MCF 10A (cell line): ENCODE measurements at regions not wholly inside any gene's neighbourhood (a gene's known extent, or its start where the extent isn't known, plus 50 kb on each side); places are given as distances from the start of the nearest gene placed in this dataset.

ENCODE experiments used
- BruUV-seq: library from RNA; stranded (reverse); fragments of 400-500 nt; replicated peaks from 2 replicates; lab custom pipeline; 2021; lab: Mats Ljungman, UMichigan
- CTCF ChIA-PET: fragments of 300-600 bp; sonication (Branson Sonifier 250); formaldehyde crosslinking; extraction: SDS; loops from one replicate; lab custom pipeline; 2021; ENCODE audit warnings: antibody characterized with exemption, inconsistent platforms; lab: Yijun Ruan, JAX
- POLR2A ChIA-PET: fragments of 300-600, 350-650 bp; sonication (Branson Sonifier 250); formaldehyde crosslinking; extraction: SDS; loops from one replicate; lab custom pipeline; 2020; ENCODE audit warnings: antibody characterized with exemption, inconsistent platforms; lab: Yijun Ruan, JAX
- DNase-seq: peaks from one replicate; pipeline ENCODE4 v3.0.0-alpha.2; 2018; ENCODE audit not compliant: unreplicated experiment
- H3K27ac Mint-ChIP-seq: one replicate; pipeline ENCODE4 v1.8.0; 2022; ENCODE audit warnings: mild to moderate bottlenecking, low read depth, mixed read lengths; ENCODE audit not compliant: unreplicated experiment
- H3K27me3 Mint-ChIP-seq: one replicate; pipeline ENCODE4 v1.8.0; 2022; ENCODE audit warnings: mixed read lengths; ENCODE audit not compliant: insufficient read depth, unreplicated experiment
- H3K36me3 Mint-ChIP-seq: one replicate; pipeline ENCODE4 v1.8.0; 2022; ENCODE audit warnings: mild to moderate bottlenecking, moderate library complexity, mixed read lengths; ENCODE audit not compliant: insufficient read depth, unreplicated experiment
- H3K4me1 Mint-ChIP-seq: one replicate; pipeline ENCODE4 v1.8.0; 2022; ENCODE audit warnings: mixed read lengths; ENCODE audit not compliant: insufficient read depth, unreplicated experiment
- H3K4me3 Mint-ChIP-seq: one replicate; pipeline ENCODE4 v1.8.0; 2022; ENCODE audit warnings: mild to moderate bottlenecking, moderate library complexity, mixed read lengths; ENCODE audit not compliant: unreplicated experiment
- H3K9me3 Mint-ChIP-seq: one replicate; pipeline ENCODE4 v1.8.0; 2022; ENCODE audit warnings: mixed read lengths; ENCODE audit not compliant: unreplicated experiment
- CTCF ChIP-seq: fragments of 200-600 bp; IDR thresholded peaks from one replicate; pipeline ENCODE4 v1.8.0; 2022; ENCODE audit warnings: antibody characterized with exemption, mild to moderate bottlenecking; ENCODE audit not compliant: unreplicated experiment
- intact Hi-C: fragments of 100-400 bp; cut with micrococcal nuclease; formaldehyde crosslinking; loops from 2 replicates; pipeline ENCODE4 v1.14.1; 2022

GRCh38 chr4:126939401-126939800 is 693.4 kb upstream of the INTU start:
- TF ChIP-seq CTCF: no peak
- POLR2A ChIA-PET: no interaction called here
- H3K9me3 Mint-ChIP-seq: no peaks in the 10 kb centered on the region
- H3K4me3 Mint-ChIP-seq: no peak overlapping the region
- H3K27ac Mint-ChIP-seq: peak overlapping the region; percentile 61
- peaks cover 13% of the 10 kb centered on the region for H3K4me1 Mint-ChIP-seq
- intact Hi-C loops: no loop called here
- BruUV-seq: no TSS peak
- H3K27me3 Mint-ChIP-seq: no peaks in the 10 kb centered on the region
- DNase-seq: peak; percentile 30
- CTCF ChIA-PET: no interaction called here
- H3K36me3 Mint-ChIP-seq: no peaks in the 10 kb centered on the region

GRCh38 chr4:126947536-126947935 is 685.2 kb upstream of the INTU start:
- intact Hi-C loops: no loop called here
- no peak for DNase-seq
- no peak overlapping the region for H3K4me3 Mint-ChIP-seq
- CTCF ChIA-PET: no interaction called here
- H3K27ac Mint-ChIP-seq: no peak overlapping the region
- no peak for TF ChIP-seq CTCF
- H3K4me1 Mint-ChIP-seq: no peaks in the 10 kb centered on the region
- no peaks in the 10 kb centered on the region for H3K9me3 Mint-ChIP-seq
- H3K27me3 Mint-ChIP-seq: no peaks in the 10 kb centered on the region
- H3K36me3 Mint-ChIP-seq: no peaks in the 10 kb centered on the region
- POLR2A ChIA-PET: no interaction called here
- no TSS peak for BruUV-seq

- Mint-ChIP-seq H3K9me3 (no peaks in the 10 kb centered on the region), H3K4me3 (no peak overlapping the region), H3K4me1 (no peaks in the 10 kb centered on the region), H3K27ac (no peak overlapping the region), H3K36me3 (no peaks in the 10 kb centered on the region), H3K27me3 (no peaks in the 10 kb centered on the region)
- CTCF ChIA-PET: interaction anchor here (1.2 kb wide), 1 partner anchor 447 kb away, joined by 4 read pairs; no protein-coding TSS in a partner anchor
- POLR2A ChIA-PET: no interaction called here
- BruUV-seq: no TSS peak
- no peak for TF ChIP-seq CTCF
- DNase-seq: no peak
- intact Hi-C loops: no loop called here
Measured at GRCh38 chr4:126954537-126955291, 678.0 kb upstream of the INTU start.

- intact Hi-C loops: no loop called here
Measured at GRCh38 chr4:126955292-126956183, 677.2 kb upstream of the INTU start.

More at GRCh38 chr4:126955292-126956183, 677.2 kb upstream of the INTU start:
- ChIA-PET CTCF (interaction anchor here (1.0 to 1.2 kb wide), 2 partner anchors 446 to 1635 kb away, joined by 3 to 4 read pairs; no protein-coding TSS in a partner anchor), POLR2A (no interaction called here)
- no TSS peak for BruUV-seq
- no peaks in the 10 kb centered on the region for H3K9me3 Mint-ChIP-seq
- TF ChIP-seq CTCF: no peak
- no peaks in the 10 kb centered on the region for H3K4me1 Mint-ChIP-seq
- DNase-seq: no peak
- H3K27ac Mint-ChIP-seq: no peak overlapping the region
- H3K36me3 Mint-ChIP-seq: no peaks in the 10 kb centered on the region
- no peak overlapping the region for H3K4me3 Mint-ChIP-seq
- no peaks in the 10 kb centered on the region for H3K27me3 Mint-ChIP-seq
